VCaP (cell line): ENCODE measurements at regions not wholly inside any gene's neighbourhood (a gene's known extent, or its start where the extent isn't known, plus 50 kb on each side); places are given as distances from the start of the nearest gene placed in this dataset.
"Not testable (repeated sequence)": the region's sequence is repeated elsewhere in the genome, so short reads cannot be mapped to it uniquely, and the experiment has no call there.

Source experiments
- H3K27ac ChIP-seq: fragments of 450-650 bp; 2 replicates; pipeline ENCODE4 v1.5.1; 2017
- TF ChIP-seq, protein P1 (sequence below): fragments of 450-650 bp; conservative IDR thresholded peaks from 2 replicates; pipeline ENCODE4 v1.5.1; 2017; ENCODE audit warnings: mild to moderate bottlenecking, moderate library complexity

DNA sequence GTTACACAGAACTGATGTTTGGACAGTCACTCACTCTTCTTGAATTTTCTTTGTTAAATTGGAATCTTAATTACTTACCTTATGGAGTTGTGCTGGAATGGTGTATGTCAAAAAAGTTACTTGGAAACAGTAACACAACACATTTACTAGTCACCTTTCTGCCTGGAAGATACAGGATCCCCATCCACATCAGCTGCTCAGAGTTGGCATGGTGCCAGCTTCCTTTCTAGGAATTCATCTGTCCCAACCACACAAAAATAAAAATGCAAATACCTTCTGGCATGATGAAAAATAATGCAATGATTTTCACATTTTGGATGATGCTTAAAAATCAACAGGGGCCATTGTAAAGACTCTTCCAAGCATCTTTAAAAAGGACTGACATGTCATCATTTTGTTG, 341.5 kb downstream of the TMEM38B start:
- TF ChIP-seq, protein P1, sequence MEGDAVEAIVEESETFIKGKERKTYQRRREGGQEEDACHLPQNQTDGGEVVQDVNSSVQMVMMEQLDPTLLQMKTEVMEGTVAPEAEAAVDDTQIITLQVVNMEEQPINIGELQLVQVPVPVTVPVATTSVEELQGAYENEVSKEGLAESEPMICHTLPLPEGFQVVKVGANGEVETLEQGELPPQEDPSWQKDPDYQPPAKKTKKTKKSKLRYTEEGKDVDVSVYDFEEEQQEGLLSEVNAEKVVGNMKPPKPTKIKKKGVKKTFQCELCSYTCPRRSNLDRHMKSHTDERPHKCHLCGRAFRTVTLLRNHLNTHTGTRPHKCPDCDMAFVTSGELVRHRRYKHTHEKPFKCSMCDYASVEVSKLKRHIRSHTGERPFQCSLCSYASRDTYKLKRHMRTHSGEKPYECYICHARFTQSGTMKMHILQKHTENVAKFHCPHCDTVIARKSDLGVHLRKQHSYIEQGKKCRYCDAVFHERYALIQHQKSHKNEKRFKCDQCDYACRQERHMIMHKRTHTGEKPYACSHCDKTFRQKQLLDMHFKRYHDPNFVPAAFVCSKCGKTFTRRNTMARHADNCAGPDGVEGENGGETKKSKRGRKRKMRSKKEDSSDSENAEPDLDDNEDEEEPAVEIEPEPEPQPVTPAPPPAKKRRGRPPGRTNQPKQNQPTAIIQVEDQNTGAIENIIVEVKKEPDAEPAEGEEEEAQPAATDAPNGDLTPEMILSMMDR, result no peak
- H3K27ac ChIP-seq, result no peak overlapping the region

DNA sequence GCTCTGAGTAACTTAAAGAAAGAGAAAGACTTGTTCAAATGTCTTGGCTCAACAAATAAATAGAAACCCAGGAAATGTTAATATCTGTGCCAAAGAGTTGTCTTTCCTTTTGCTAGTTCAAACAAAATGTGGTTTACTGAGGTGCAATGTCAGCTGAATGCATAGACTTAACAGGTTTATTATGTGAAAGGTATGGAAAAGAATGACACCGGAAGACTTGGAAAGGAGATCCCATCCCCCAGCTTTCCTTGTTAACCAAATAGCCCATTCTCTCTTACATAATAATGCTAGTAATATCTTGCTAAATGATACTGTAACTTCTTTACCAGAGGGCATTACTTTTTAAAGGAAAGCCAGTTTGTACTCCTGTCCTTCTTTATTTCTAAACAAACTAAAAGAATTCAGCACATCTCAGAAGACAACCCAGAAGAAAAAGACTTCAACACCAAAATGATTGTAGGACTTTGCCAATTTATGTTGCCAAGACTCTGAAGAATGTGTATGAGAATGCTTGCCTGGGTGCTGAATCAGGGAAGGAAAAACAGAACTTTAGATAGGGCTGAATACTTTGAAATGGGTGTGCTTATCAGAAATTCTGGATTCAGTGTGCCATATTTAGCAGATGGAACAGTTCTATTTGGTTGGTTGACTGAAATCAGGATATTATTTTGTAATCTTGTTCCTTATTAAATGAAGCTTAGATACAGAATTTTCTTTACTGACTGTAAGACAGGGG, 344.1 kb downstream of the TMEM38B start:
- TF ChIP-seq, protein P1, result no peak
- peak overlapping the region; percentile 59 for H3K27ac ChIP-seq

DNA sequence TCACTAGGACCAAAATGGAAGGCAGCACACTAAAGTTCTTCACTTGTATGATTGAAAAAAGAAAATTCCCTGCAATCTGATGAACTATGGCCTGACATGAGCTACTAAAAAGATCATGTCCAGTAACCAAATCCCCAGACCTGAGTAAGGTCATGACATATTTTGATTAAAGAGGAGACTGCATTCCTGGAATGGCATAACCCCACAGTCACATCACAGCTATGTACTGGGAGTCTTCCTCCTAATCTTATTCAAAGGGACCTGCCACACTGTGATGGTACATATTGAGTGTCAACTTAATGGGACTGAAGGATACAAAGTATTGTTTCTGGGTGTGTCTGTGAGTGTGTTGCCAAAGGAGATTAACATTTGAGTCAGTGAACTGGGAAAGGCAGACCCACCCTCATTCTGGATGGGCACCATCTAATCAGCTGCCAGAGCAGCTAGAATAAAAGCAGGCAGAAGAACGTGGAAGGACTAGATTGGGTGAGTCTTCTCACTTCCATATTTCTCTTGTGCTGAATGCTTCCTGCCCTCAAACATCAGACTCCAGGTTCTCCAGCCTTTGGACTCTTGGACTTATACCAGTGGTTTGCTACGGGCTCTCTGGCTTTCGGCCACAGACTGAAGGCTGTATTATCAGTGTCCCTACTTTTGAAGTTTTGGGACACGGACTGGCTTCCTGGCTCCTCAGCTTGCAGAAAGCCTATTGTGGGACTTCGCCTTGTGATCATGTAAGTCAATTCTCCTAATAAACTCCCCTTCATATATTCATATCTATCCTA, 345.0 kb downstream of the TMEM38B start:
- TF ChIP-seq, protein P1, result no peak
- peak overlapping the region; percentile 59 for H3K27ac ChIP-seq

DNA sequence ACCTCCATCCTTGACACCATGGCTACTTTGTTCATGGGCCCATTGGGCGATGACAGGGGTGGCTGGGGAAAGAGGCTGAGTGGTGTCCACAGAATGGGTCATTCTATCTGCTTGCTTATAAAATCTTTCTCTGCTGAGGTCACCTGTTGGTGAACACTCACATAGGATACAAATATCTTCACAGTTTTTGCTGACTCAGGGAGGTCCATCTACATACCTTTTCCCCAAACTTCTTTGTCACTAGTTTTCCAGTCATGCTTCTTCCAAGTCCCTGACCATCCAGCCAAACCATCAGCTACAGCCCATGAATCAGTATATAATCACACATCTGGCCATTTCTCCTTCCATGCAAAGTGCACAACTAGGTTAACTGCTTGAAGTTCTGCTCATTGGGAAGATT, 347.6 kb downstream of the TMEM38B start:
- not testable (repeated sequence) for H3K27ac ChIP-seq

DNA sequence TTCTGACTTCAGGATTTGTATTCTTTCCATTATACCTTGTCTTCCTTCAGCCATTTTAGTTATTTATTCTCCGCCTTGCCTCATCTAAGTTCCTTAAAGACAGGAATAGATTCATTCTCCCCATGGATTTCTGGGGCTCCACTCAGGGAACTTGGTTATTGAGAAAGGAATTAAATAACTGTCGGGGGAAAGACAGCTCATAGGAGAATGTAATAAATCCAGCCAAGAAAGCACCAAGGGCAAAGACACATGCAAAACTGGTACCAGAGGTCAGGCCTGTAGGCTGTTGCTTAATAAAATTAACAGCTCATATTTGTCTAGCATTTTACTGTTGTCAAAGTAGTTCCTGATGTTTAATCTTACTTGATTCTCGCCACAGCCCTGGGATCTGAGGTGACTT, 357.2 kb downstream of the TMEM38B start:
- TF ChIP-seq, protein P1, result no peak
- peak overlapping the region; percentile 4; the same call in 1 of the 2 replicates for H3K27ac ChIP-seq

DNA sequence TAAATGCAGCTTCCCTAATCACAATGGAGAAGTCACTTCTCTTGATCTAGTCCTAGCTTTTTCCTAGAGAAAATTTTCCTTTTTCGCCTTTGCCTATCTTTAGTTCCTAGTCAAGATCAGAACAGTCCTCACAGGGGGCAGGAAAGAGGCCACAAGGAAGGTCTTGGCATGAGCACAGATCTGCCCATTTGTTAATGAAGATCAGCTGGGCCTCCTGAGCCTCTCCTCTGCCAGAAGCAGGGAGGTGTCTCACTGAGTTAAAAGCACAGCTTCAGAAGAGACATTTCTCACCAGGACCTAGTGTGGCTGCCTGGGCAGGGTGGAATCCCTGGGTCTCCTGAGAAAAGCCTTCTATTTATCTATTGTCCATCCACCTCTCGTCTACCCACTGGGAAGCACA, 357.8 kb downstream of the TMEM38B start:
- 0 out of 2 replicates have a peak overlapping the region, but pooled peaks have one; percentile 4 for H3K27ac ChIP-seq
- TF ChIP-seq, protein P1, result no peak

DNA sequence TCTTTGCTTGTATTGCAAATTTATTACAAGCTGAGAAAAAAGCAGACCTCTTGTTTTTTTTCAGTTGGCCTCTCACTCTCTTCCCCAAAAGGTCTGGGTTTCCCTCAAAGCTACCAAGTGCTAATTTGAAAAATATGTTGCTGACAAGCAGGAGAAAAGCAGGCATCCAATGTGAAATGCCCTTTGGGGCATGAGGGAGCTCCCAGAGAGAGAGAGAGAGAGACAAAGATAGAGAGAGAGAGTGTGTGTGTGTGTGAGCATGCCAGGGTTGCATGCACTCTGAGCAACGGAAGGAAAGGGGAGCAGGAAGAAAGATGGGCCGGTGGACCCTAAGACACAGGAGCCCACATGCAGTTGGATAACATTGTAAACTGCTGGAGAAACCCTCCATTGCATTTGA, 358.4 kb downstream of the TMEM38B start:
- TF ChIP-seq, protein P1, result no peak
- no peak overlapping the region for H3K27ac ChIP-seq

DNA sequence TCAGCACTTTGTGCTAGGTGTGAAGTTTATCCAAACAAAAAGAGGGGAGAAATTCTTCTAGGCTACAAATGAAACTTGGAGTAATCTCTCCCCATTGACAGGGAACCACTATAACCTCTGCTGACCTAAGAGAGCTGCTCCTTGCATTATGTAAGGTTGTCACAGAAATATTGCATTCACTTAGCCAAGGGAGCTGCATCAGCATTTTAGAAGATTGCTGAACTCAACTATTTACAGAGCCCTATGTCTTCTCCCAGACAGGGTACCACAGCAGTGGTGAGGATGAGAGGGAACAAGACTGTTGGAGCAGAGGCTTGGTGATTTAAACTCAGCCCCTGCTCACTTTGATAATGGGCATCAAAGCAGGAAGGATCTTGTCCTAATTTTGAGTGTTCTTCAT, 362.0 kb downstream of the TMEM38B start:
- H3K27ac ChIP-seq, result no peak overlapping the region
- TF ChIP-seq, protein P1, result no peak
